ENCODE measurements at regions not wholly inside any gene's neighbourhood (a gene's known extent, or its start where the extent isn't known, plus 50 kb on each side); places are given as distances from the start of the nearest gene placed in this dataset.

- Histone ChIP-seq H3K4me2 (no peak overlapping the region), H3K27me3 (no peaks in the 10 kb centered on the region), H3K9me2 (replicated peaks; ENCODE audit: insufficient read depth) (no peaks in the 10 kb centered on the region), H3K4me1 (ENCODE audit: insufficient read depth) (no peaks in the 10 kb centered on the region), H3K9me3 (ENCODE audit: low read depth) (no peaks in the 10 kb centered on the region), H3K27ac (no peak overlapping the region), H3K36me3 (replicated peaks; ENCODE audit: insufficient read depth, low read depth) (no peaks in the 10 kb centered on the region), H4K20me1 (ENCODE audit: insufficient read depth, poor library complexity, severe bottlenecking) (no peaks in the 10 kb centered on the region), H2AFZ (no peak overlapping the region), H3K4me3 (no peak overlapping the region), H3K79me2 (no peaks in the 10 kb centered on the region)
- peak; percentile 36 for DNase-seq (ENCODE audit: low spot score)
- 45% methylated on average over 8 of the region's 8 CpGs for WGBS (ENCODE audit: low lambda C conversion rate, missing lambda C conversion rate)
- TF ChIP-seq EZH2 (IDR thresholded peaks at IDR 0.05; ENCODE audit: borderline replicate concordance) (no peak), CTCF (IDR thresholded peaks at IDR 0.05; ENCODE audit: poor library complexity) (no peak), EZH2phosphoT487 (IDR thresholded peaks at IDR 0.05; ENCODE audit: low read depth, severe bottlenecking, unreplicated experiment) (peak; percentile 50)
Measured at GRCh38 chr2:104289651-104290565, 564.0 kb upstream of the POU3F3 start.

GRCh38 chr2:104290566-104290891 lies 563.4 kb upstream of the POU3F3 start:
- H3K27me3 ChIP-seq = no peaks in the 10 kb centered on the region
- no peak overlapping the region for H3K4me2 ChIP-seq
- TF ChIP-seq EZH2 (IDR thresholded peaks at IDR 0.05; ENCODE audit: borderline replicate concordance) (no peak), CTCF (IDR thresholded peaks at IDR 0.05; ENCODE audit: poor library complexity) (no peak), EZH2phosphoT487 (IDR thresholded peaks at IDR 0.05; ENCODE audit: low read depth, severe bottlenecking, unreplicated experiment) (no peak)
- H3K36me3 ChIP-seq (replicated peaks; ENCODE audit: insufficient read depth, low read depth) = no peaks in the 10 kb centered on the region
- WGBS (ENCODE audit: low lambda C conversion rate, missing lambda C conversion rate) = 88% methylated on average over 3 of the region's 3 CpGs
- no peaks in the 10 kb centered on the region for H3K4me1 ChIP-seq (ENCODE audit: insufficient read depth)
- no peak overlapping the region for H3K27ac ChIP-seq
- no peaks in the 10 kb centered on the region for H3K79me2 ChIP-seq
- no peaks in the 10 kb centered on the region for H3K9me2 ChIP-seq (replicated peaks; ENCODE audit: insufficient read depth)
- no peaks in the 10 kb centered on the region for H3K9me3 ChIP-seq (ENCODE audit: low read depth)
- H2AFZ ChIP-seq = no peak overlapping the region
- H4K20me1 ChIP-seq (ENCODE audit: insufficient read depth, poor library complexity, severe bottlenecking) = no peaks in the 10 kb centered on the region
- DNase-seq (ENCODE audit: low spot score) = no peak
- H3K4me3 ChIP-seq = no peak overlapping the region

- Histone ChIP-seq H3K9me2 (replicated peaks; ENCODE audit: insufficient read depth) (no peaks in the 10 kb centered on the region), H3K79me2 (no peaks in the 10 kb centered on the region), H3K4me2 (no peak overlapping the region), H3K4me3 (no peak overlapping the region), H4K20me1 (ENCODE audit: insufficient read depth, poor library complexity, severe bottlenecking) (no peaks in the 10 kb centered on the region), H3K4me1 (ENCODE audit: insufficient read depth) (no peaks in the 10 kb centered on the region), H3K27me3 (no peaks in the 10 kb centered on the region), H3K9me3 (ENCODE audit: low read depth) (no peaks in the 10 kb centered on the region), H3K36me3 (replicated peaks; ENCODE audit: insufficient read depth, low read depth) (no peaks in the 10 kb centered on the region), H2AFZ (no peak overlapping the region), H3K27ac (no peak overlapping the region)
- TF ChIP-seq EZH2phosphoT487 (IDR thresholded peaks at IDR 0.05; ENCODE audit: low read depth, severe bottlenecking, unreplicated experiment) (no peak), EZH2 (IDR thresholded peaks at IDR 0.05; ENCODE audit: borderline replicate concordance) (no peak), CTCF (IDR thresholded peaks at IDR 0.05; ENCODE audit: poor library complexity) (no peak)
- 57% methylated on average over 4 of the region's 4 CpGs for whole genome bisulfite sequencing (ENCODE audit: low lambda C conversion rate, missing lambda C conversion rate)
- no peak for DNase-seq (ENCODE audit: low spot score)
Measured at GRCh38 chr2:104312684-104313083, 541.2 kb upstream of the POU3F3 start.
